ENCODE measurements at regions not wholly inside any gene's neighbourhood (a gene's known extent, or its start where the extent isn't known, plus 50 kb on each side); places are given as distances from the start of the nearest gene placed in this dataset.

DNA sequence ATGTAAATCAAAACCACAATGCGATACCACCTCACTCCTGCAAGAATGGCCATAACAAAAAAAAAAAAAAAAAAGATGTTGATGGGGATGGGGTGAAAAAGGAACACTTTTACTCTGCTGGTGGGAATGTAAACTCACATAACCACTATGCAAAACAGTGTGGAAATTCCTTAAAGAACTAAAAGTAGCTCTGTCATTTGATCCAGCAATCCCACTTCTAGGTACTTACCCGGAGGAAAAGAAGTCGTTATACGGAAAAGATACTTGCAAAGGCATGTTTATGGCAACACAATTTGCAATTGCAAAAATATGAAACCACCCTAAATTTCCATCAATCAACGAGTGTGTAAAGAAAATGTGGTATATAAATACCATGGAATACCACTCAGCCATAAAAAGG is 205.0 kb downstream of the TENT4A start:
- TF ChIP-seq, protein P1, sequence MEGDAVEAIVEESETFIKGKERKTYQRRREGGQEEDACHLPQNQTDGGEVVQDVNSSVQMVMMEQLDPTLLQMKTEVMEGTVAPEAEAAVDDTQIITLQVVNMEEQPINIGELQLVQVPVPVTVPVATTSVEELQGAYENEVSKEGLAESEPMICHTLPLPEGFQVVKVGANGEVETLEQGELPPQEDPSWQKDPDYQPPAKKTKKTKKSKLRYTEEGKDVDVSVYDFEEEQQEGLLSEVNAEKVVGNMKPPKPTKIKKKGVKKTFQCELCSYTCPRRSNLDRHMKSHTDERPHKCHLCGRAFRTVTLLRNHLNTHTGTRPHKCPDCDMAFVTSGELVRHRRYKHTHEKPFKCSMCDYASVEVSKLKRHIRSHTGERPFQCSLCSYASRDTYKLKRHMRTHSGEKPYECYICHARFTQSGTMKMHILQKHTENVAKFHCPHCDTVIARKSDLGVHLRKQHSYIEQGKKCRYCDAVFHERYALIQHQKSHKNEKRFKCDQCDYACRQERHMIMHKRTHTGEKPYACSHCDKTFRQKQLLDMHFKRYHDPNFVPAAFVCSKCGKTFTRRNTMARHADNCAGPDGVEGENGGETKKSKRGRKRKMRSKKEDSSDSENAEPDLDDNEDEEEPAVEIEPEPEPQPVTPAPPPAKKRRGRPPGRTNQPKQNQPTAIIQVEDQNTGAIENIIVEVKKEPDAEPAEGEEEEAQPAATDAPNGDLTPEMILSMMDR (IDR thresholded peaks at IDR 0.05), result no peak
- TF ChIP-seq POLR2A (IDR thresholded peaks at IDR 0.05), result no peak
